Naive thymus-derived CD8-positive, alpha-beta T cell (primary cell): ENCODE measurements at regions not wholly inside any gene's neighbourhood (a gene's known extent, or its start where the extent isn't known, plus 50 kb on each side); places are given as distances from the start of the nearest gene placed in this dataset.
"Not testable (repeated sequence)": the region's sequence is repeated elsewhere in the genome, so short reads cannot be mapped to it uniquely, and the experiment has no call there.

Source experiments
- ATAC-seq, 2 donors: fragments of 150-1000 bp; cut with Tn5 transposase in 1 of 2; sonication (Bioruptor Pico), chemical (Tn5 transposase) in 1 of 2; 1 replicate in 1 of 2; 2 replicates in 1 of 2; pipeline ENCODE4 v1.10.0; 2021; ENCODE audit warnings: mild to moderate bottlenecking in 2 of 2, moderate library complexity in 2 of 2
- POLR2A ChIA-PET: fragments of 350-600 bp; sonication (Branson Sonifier 250); formaldehyde crosslinking; loops from one replicate; lab custom pipeline; 2021; ENCODE audit warnings: antibody characterized with exemption; lab: Charles Lee
- DNase-seq, 10 donors: peaks; one replicate each; pipeline versions ENCODE4 v3.0.0 to v3.0.0-alpha.2; 2020 to 2022
- H3K27ac Mint-ChIP-seq, 10 donors: one replicate each; pipeline ENCODE4 v1.8.0; 2020 to 2022; ENCODE audit warnings: mild to moderate bottlenecking in 10 of 10, mixed read lengths in 10 of 10, moderate library complexity in 4 of 10, inconsistent platforms in 1 of 10
- H3K27me3 Mint-ChIP-seq, 5 donors: one replicate each; pipeline ENCODE4 v1.8.0; 2021 to 2022; ENCODE audit warnings: mixed read lengths in 5 of 5
- H3K36me3 Mint-ChIP-seq, 3 donors: one replicate each; pipeline ENCODE4 v1.8.0; 2020 to 2022; ENCODE audit warnings: mixed read lengths in 3 of 3, mild to moderate bottlenecking in 2 of 3, inconsistent platforms in 1 of 3
- H3K4me1 Mint-ChIP-seq, 4 donors: one replicate each; pipeline ENCODE4 v1.8.0; 2021 to 2022; ENCODE audit warnings: mixed read lengths in 4 of 4
- H3K4me3 Mint-ChIP-seq, 10 donors: one replicate each; pipeline ENCODE4 v1.8.0; 2020 to 2022; ENCODE audit warnings: mild to moderate bottlenecking in 10 of 10, mixed read lengths in 10 of 10, moderate library complexity in 6 of 10, inconsistent platforms in 1 of 10
- H3K9me3 Mint-ChIP-seq, 9 donors: one replicate each; pipeline ENCODE4 v1.8.0; 2020 to 2022; ENCODE audit warnings: mixed read lengths in 9 of 9, mild to moderate bottlenecking in 3 of 9, inconsistent platforms in 1 of 9, moderate library complexity in 1 of 9

GRCh38 chr18:53821141-53821540, 403.3 kb downstream of the MBD2 start:
- H3K4me1 Mint-ChIP-seq, H3K4me3 Mint-ChIP-seq, POLR2A ChIA-PET, H3K36me3 Mint-ChIP-seq, ATAC-seq, DNase-seq, H3K27ac Mint-ChIP-seq: not testable (repeated sequence)
- Mint-ChIP-seq H3K27me3 (peaks cover 0 to 12% (median 3%) of the 10 kb centered on the region in 5 donors), H3K9me3 (peaks cover 7 to 45% (median 27%) of the 10 kb centered on the region in 9 donors)

GRCh38 chr18:53819671-53820070, 404.8 kb downstream of the MBD2 start:
- Mint-ChIP-seq H3K36me3 (no peaks in the 10 kb centered on the region), H3K4me3 (no peak overlapping the region), H3K27ac (no peak overlapping the region), H3K9me3 (peaks cover 7 to 32% (median 16%) of the 10 kb centered on the region in 9 donors), H3K4me1 (peaks cover 0 to 2% (median 0%) of the 10 kb centered on the region in 4 donors), H3K27me3 (peaks cover 0 to 12% (median 3%) of the 10 kb centered on the region in 5 donors)
- POLR2A ChIA-PET = no interaction called here
- ATAC-seq = no peak
- DNase-seq = no peak

DNA sequence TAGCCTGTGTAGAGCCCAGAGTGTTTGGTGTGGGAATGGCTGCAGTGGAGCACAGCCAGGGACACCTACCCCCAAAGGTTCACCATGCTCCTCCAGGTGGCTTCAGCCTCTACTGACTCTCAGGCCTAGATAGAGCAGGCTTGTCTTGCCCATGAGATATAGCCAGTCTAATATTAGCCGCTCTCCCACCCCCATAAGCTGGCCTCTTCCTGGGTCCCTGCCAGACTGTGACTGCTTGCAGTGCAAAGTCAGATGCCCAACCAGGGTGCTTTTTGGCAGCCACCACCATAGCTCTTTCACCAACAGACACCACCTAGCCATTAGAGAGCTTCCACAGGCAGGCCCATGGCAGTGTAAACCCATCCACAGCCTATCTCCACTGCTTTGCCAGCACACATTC, 405.3 kb downstream of the MBD2 start:
- peaks cover 0 to 2% (median 0%) of the 10 kb centered on the region in 4 donors for H3K4me1 Mint-ChIP-seq
- DNase-seq (no peak), ATAC-seq (no peak)
- peaks cover 7 to 32% (median 15%) of the 10 kb centered on the region in 9 donors for H3K9me3 Mint-ChIP-seq
- H3K36me3 Mint-ChIP-seq = no peaks in the 10 kb centered on the region
- no peak overlapping the region for H3K27ac Mint-ChIP-seq
- POLR2A ChIA-PET = no interaction called here
- peaks cover 0 to 12% (median 3%) of the 10 kb centered on the region in 5 donors for H3K27me3 Mint-ChIP-seq
- H3K4me3 Mint-ChIP-seq = no peak overlapping the region

GRCh38 chr18:53817976-53818950, 406.2 kb downstream of the MBD2 start:
- Mint-ChIP-seq H3K9me3 (peaks cover 7 to 29% (median 14%) of the 10 kb centered on the region in 9 donors), H3K36me3 (no peaks in the 10 kb centered on the region), H3K27ac (no peak overlapping the region), H3K4me1 (peaks cover 0 to 2% (median 0%) of the 10 kb centered on the region in 4 donors), H3K27me3 (peaks cover 0 to 12% (median 3%) of the 10 kb centered on the region in 5 donors), H3K4me3 (no peak overlapping the region)
- DNase-seq = no peak
- POLR2A ChIA-PET = no interaction called here
- ATAC-seq = no peak

DNA sequence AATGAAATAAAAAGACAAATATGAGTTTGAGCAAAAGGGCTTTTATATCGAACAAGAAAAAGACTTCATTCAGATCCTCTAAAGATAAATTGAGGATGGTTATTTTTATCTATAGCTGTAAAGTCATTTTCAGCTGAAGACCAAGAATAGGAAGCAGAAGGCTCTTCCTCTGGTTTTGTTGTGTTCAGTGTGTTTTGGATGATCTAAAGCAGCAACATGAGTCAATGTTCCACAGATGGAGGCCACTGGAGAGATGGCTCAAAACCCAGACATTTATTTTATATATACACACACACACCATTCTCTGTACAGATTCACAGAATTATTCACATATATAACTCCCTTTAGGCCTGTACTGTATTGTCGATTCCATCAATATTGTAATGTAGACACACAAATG, 424.3 kb downstream of the MBD2 start:
- Mint-ChIP-seq H3K27me3 (no peaks in the 10 kb centered on the region), H3K4me3 (no peak overlapping the region), H3K4me1 (no peaks in the 10 kb centered on the region), H3K27ac (no peak overlapping the region), H3K36me3 (peaks cover 0 to 5% (median 0%) of the 10 kb centered on the region in 3 donors), H3K9me3 (peaks cover 7 to 33% (median 13%) of the 10 kb centered on the region in 9 donors)
- no peak for ATAC-seq
- DNase-seq = no peak
- POLR2A ChIA-PET = no interaction called here

- no peak overlapping the region for H3K27ac Mint-ChIP-seq
- H3K4me1 Mint-ChIP-seq = no peaks in the 10 kb centered on the region
- no peak overlapping the region for H3K4me3 Mint-ChIP-seq
- no peaks in the 10 kb centered on the region for H3K27me3 Mint-ChIP-seq
- no peak for DNase-seq
- no peak for ATAC-seq
- H3K9me3 Mint-ChIP-seq = peaks cover 5 to 30% (median 11%) of the 10 kb centered on the region in 9 donors
- POLR2A ChIA-PET = no interaction called here
- H3K36me3 Mint-ChIP-seq = peaks cover 0 to 5% (median 0%) of the 10 kb centered on the region in 3 donors
Observed at GRCh38 chr18:53799134-53799533, 425.3 kb downstream of the MBD2 start.

- DNase-seq (no peak), ATAC-seq (no peak)
- POLR2A ChIA-PET = no interaction called here
- Mint-ChIP-seq H3K4me3 (no peak overlapping the region), H3K4me1 (no peaks in the 10 kb centered on the region), H3K36me3 (peaks cover 0 to 4% (median 0%) of the 10 kb centered on the region in 3 donors), H3K27ac (no peak overlapping the region), H3K9me3 (peaks cover 5 to 28% (median 11%) of the 10 kb centered on the region in 9 donors), H3K27me3 (no peaks in the 10 kb centered on the region)
Observed at GRCh38 chr18:53798516-53798915, 426.0 kb downstream of the MBD2 start.

DNA sequence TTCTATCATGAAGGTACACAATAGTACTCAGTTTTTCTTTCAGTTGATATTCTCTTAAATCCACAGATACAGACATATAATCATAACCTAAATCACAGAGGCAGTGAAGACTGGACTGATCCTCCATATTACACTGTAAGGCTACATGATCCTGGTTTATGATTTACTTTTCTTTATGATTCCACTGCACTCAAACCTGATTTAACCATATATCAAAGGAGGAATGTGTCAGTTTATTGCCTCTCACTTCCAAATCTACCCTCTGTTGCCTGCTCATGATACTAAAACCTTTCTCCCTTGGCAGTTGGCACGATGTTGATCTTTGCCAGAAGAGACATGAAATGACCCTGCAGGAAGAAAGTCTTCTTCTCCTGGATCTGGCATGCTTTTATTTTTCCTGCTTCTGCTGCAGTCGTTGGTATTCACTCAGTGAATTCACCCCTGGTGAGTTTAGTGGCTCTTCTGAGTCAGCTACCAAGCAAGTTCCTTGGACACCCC, 426.4 kb downstream of the MBD2 start:
- POLR2A ChIA-PET = no interaction called here

DNA sequence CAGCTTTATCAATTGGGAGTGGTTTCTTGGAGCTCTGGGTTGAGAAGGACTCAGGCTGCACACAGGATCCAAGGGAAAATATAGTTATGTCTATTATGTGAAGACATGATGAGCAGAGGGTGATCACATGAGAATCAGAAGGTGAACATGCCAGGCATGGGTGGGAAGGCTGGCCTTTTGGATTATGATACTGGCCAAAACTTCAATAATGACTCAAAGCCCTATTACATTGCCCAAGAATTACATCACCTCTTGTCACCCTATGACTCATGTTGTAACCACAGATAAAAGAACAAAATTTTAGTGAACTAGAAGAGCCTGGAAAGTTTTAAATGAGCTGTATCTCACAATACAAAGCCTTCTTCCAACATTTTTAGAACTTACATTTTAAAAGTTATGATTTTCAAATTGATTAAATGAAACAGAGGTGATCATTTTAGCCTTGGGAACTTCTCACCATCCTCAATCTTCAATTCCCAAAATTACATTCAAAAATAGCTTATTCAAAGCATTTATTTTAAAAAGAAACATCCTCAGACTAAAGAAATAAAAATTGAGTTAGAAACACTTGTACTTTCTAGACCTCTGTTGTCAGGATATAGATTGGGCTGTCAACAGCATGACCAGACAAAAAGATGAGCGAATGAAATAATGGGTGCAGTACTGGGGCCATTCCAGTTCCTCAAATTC, 428.3 kb downstream of the MBD2 start:
- H3K9me3 Mint-ChIP-seq = peaks cover 3 to 24% (median 10%) of the 10 kb centered on the region in 9 donors
- DNase-seq = no peak
- H3K4me1 Mint-ChIP-seq = no peaks in the 10 kb centered on the region
- H3K27ac Mint-ChIP-seq = no peak overlapping the region
- POLR2A ChIA-PET = no interaction called here
- no peak for ATAC-seq
- no peaks in the 10 kb centered on the region for H3K27me3 Mint-ChIP-seq
- no peaks in the 10 kb centered on the region for H3K36me3 Mint-ChIP-seq
- H3K4me3 Mint-ChIP-seq = no peak overlapping the region

More for the DNA sequence above, 426.4 kb downstream of the MBD2 start:
- DNase-seq = no peak
- Mint-ChIP-seq H3K27ac (no peak overlapping the region), H3K27me3 (no peaks in the 10 kb centered on the region), H3K4me3 (no peak overlapping the region), H3K4me1 (no peaks in the 10 kb centered on the region), H3K9me3 (peaks cover 3 to 23% (median 11%) of the 10 kb centered on the region in 9 donors), H3K36me3 (no peaks in the 10 kb centered on the region)
- ATAC-seq = no peak

DNA sequence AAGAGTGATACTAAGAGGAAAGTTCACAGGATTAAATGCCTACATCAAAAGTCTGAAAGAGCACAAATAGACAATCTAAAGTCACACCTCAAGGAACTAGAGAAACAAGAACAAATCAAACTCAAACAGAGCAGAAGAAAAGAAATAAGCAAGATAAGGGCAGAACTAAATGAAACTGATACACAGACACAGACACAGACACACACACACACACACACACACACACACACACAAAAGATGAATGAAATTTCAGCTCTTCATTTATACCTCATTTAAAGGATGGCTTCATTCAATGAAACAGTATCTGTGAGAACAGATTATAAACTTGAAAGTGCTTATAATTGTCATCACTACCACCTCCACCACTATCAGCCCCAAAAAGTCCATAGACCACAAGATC, 428.9 kb downstream of the MBD2 start:
- no peak for DNase-seq
- POLR2A ChIA-PET = no interaction called here
- H3K27ac Mint-ChIP-seq = no peak overlapping the region

DNA sequence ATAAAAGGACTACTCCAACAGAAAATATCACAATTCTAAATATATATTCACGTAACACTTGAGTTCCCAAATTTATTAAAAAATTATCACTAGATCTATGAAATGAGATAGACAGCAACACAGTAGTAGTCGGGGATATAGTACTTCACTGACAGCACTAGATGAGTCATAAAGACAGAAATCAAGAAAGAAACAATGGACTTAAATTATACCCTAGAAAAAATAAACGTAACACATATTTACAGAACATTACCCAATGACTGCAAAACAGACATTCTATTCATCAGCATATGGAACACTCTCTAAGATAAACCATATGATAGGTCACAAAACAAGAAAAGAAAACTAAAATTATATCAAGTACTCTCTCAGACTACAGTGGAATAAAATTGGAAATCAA, 429.4 kb downstream of the MBD2 start:
- Mint-ChIP-seq H3K27ac (no peak overlapping the region), H3K27me3 (no peaks in the 10 kb centered on the region)
- POLR2A ChIA-PET = no interaction called here

More for the DNA sequence above, 428.9 kb downstream of the MBD2 start:
- Mint-ChIP-seq H3K4me3 (no peak overlapping the region), H3K9me3 (peaks cover 2 to 24% (median 10%) of the 10 kb centered on the region in 9 donors), H3K27me3 (no peaks in the 10 kb centered on the region), H3K4me1 (no peaks in the 10 kb centered on the region), H3K36me3 (no peaks in the 10 kb centered on the region)
- ATAC-seq = no peak

GRCh38 chr18:53792762-53793161, 431.7 kb downstream of the MBD2 start:
- Mint-ChIP-seq H3K36me3 (no peaks in the 10 kb centered on the region), H3K4me3 (no peak overlapping the region), H3K27me3 (no peaks in the 10 kb centered on the region), H3K4me1 (no peaks in the 10 kb centered on the region), H3K27ac (no peak overlapping the region), H3K9me3 (peaks cover 3 to 24% (median 9%) of the 10 kb centered on the region in 9 donors)
- DNase-seq (no peak), ATAC-seq (no peak)
- POLR2A ChIA-PET = no interaction called here

More for the DNA sequence above, 429.4 kb downstream of the MBD2 start:
- no peak for ATAC-seq
- H3K36me3 Mint-ChIP-seq = no peaks in the 10 kb centered on the region
- H3K9me3 Mint-ChIP-seq = peaks cover under 1 to 24% (median 7%) of the 10 kb centered on the region in 9 donors
- no peaks in the 10 kb centered on the region for H3K4me1 Mint-ChIP-seq
- H3K4me3 Mint-ChIP-seq = no peak overlapping the region
- no peak for DNase-seq

GRCh38 chr18:53790786-53791185, 433.7 kb downstream of the MBD2 start:
- Mint-ChIP-seq H3K27me3 (no peaks in the 10 kb centered on the region), H3K9me3 (peaks cover 0 to 20% (median 7%) of the 10 kb centered on the region in 9 donors), H3K27ac (no peak overlapping the region), H3K4me1 (no peaks in the 10 kb centered on the region), H3K36me3 (no peaks in the 10 kb centered on the region), H3K4me3 (no peak overlapping the region)
- no peak for ATAC-seq
- POLR2A ChIA-PET = no interaction called here
- DNase-seq = no peak
